HK-2 (cell line): ENCODE measurements at regions not wholly inside any gene's neighbourhood (a gene's known extent, or its start where the extent isn't known, plus 50 kb on each side); places are given as distances from the start of the nearest gene placed in this dataset.

ENCODE experiments used
- DNase-seq: peaks from one replicate; pipeline ENCODE4 v3.0.0-alpha.2; 2018; ENCODE audit not compliant: unreplicated experiment

- no peak for DNase-seq
These were observed 201.6 kb upstream of the ZNF536 start for GRCh38 chr19:30170495-30171137.

- no peak for DNase-seq
These were observed 201.0 kb upstream of the ZNF536 start for GRCh38 chr19:30171138-30171635.

GRCh38 chr19:30171795-30172612 is 200.2 kb upstream of the ZNF536 start:
- DNase-seq = no peak

- no peak for DNase-seq
These were observed 199.5 kb upstream of the ZNF536 start for GRCh38 chr19:30172613-30173242.

- DNase-seq = no peak
These were observed 198.4 kb upstream of the ZNF536 start for GRCh38 chr19:30173593-30174356.

- DNase-seq = no peak
These were observed 197.9 kb upstream of the ZNF536 start for GRCh38 chr19:30174357-30174645.

- no peak for DNase-seq
These were observed 197.4 kb upstream of the ZNF536 start for GRCh38 chr19:30174791-30175190.

GRCh38 chr19:30175987-30176386 is 196.2 kb upstream of the ZNF536 start:
- no peak for DNase-seq

- DNase-seq = no peak
These were observed 193.3 kb upstream of the ZNF536 start for GRCh38 chr19:30178721-30179402.

GRCh38 chr19:30180691-30181090 is 191.5 kb upstream of the ZNF536 start:
- DNase-seq = no peak

GRCh38 chr19:30183807-30184490 is 188.2 kb upstream of the ZNF536 start:
- no peak for DNase-seq

- no peak for DNase-seq
These were observed 170.1 kb upstream of the ZNF536 start for GRCh38 chr19:30202060-30202600.

- DNase-seq = no peak
These were observed 167.5 kb upstream of the ZNF536 start for GRCh38 chr19:30204721-30205120.

GRCh38 chr19:30206187-30206586 is 166.0 kb upstream of the ZNF536 start:
- no peak for DNase-seq

- no peak for DNase-seq
These were observed 164.8 kb upstream of the ZNF536 start for GRCh38 chr19:30207357-30207756.

GRCh38 chr19:30208436-30209060 is 163.6 kb upstream of the ZNF536 start:
- DNase-seq = no peak

- no peak for DNase-seq
These were observed 162.3 kb upstream of the ZNF536 start for GRCh38 chr19:30209617-30210600.

- no peak for DNase-seq
These were observed 159.6 kb upstream of the ZNF536 start for GRCh38 chr19:30212574-30212973.

GRCh38 chr19:30214651-30215051 is 157.5 kb upstream of the ZNF536 start:
- no peak for DNase-seq
